ENCODE measurements at regions not wholly inside any gene's neighbourhood (a gene's known extent, or its start where the extent isn't known, plus 50 kb on each side); places are given as distances from the start of the nearest gene placed in this dataset.
"Not testable (repeated sequence)": the region's sequence is repeated elsewhere in the genome, so short reads cannot be mapped to it uniquely, and the experiment has no call there.

DNA sequence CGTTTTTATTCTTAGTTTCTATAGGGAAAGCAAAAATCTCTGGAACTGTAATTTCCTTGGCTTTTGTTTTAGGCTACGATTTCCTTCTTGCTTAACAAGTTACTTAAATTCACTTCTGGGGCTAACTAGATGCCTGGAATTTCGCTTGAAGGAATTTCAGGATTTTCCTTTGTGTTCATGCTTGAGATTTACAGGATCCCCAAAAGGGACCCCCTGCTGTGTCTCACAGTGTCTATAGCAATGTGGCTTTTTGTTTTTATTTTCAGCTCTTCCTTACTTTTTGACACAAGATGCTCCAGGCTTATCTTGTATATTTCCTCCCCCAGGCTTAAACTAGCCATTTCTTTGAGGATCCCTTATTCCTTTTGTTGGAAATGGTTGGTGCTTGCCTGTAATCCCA is 95.5 kb upstream of the DPPA4 start:
- H3K9me3 Mint-ChIP-seq, result peaks cover 20% of the 10 kb centered on the region
- no peaks in the 10 kb centered on the region for H3K4me1 Mint-ChIP-seq
- no peak overlapping the region for H3K4me3 Mint-ChIP-seq
- no peak overlapping the region for H3K27ac Mint-ChIP-seq
- H3K36me3 Mint-ChIP-seq, result no peaks in the 10 kb centered on the region
- peaks cover 2% of the 10 kb centered on the region for H3K27me3 Mint-ChIP-seq (ENCODE audit: low read depth)
- DNase-seq (ENCODE audit: low spot score in 2 of 2, unreplicated experiment in 2 of 2), result no peak
- TF ChIP-seq, protein P1, sequence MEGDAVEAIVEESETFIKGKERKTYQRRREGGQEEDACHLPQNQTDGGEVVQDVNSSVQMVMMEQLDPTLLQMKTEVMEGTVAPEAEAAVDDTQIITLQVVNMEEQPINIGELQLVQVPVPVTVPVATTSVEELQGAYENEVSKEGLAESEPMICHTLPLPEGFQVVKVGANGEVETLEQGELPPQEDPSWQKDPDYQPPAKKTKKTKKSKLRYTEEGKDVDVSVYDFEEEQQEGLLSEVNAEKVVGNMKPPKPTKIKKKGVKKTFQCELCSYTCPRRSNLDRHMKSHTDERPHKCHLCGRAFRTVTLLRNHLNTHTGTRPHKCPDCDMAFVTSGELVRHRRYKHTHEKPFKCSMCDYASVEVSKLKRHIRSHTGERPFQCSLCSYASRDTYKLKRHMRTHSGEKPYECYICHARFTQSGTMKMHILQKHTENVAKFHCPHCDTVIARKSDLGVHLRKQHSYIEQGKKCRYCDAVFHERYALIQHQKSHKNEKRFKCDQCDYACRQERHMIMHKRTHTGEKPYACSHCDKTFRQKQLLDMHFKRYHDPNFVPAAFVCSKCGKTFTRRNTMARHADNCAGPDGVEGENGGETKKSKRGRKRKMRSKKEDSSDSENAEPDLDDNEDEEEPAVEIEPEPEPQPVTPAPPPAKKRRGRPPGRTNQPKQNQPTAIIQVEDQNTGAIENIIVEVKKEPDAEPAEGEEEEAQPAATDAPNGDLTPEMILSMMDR (IDR thresholded peaks at IDR 0.05; ENCODE audit: unreplicated experiment), result no peak

GRCh38 chr3:109430911-109431563 is 93.7 kb upstream of the DPPA4 start:
- Mint-ChIP-seq H3K27me3 (ENCODE audit: low read depth) (peaks cover 2% of the 10 kb centered on the region), H3K9me3 (peaks cover 33% of the 10 kb centered on the region), H3K4me1 (no peaks in the 10 kb centered on the region), H3K27ac (no peak overlapping the region), H3K4me3 (no peak overlapping the region), H3K36me3 (peaks cover 7% of the 10 kb centered on the region)
- TF ChIP-seq, protein P1 (IDR thresholded peaks at IDR 0.05; ENCODE audit: unreplicated experiment), result no peak
- no peak for DNase-seq (ENCODE audit: low spot score in 2 of 2, unreplicated experiment in 2 of 2)

DNA sequence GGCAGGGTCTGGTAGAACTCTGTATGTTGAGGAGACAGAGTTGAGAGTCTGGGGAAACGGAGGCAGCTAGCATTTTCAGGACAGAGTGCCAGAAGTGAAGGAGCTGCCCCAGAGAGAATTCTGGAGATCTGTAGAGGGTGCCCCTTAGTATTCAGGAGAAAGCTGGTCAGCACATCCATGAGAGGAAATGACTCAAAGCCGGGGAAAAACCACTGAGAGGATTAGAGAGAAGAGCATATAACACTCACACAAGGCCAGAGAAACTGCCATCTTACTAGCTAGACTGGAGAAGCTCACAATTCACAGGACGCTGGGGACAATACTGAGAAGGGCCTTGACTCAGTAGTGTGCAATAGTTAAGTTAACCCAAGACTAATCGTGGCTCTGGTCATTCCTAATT is 75.7 kb upstream of the DPPA4 start:
- no peak for DNase-seq (ENCODE audit: low spot score in 2 of 2, unreplicated experiment in 2 of 2)
- TF ChIP-seq, protein P1 (IDR thresholded peaks at IDR 0.05; ENCODE audit: unreplicated experiment), result no peak
- peaks cover 3% of the 10 kb centered on the region for H3K9me3 Mint-ChIP-seq
- H3K4me1 Mint-ChIP-seq, result no peaks in the 10 kb centered on the region
- H3K27me3 Mint-ChIP-seq (ENCODE audit: low read depth), result no peaks in the 10 kb centered on the region
- H3K36me3 Mint-ChIP-seq, result no peaks in the 10 kb centered on the region
- no peak overlapping the region for H3K4me3 Mint-ChIP-seq
- H3K27ac Mint-ChIP-seq, result no peak overlapping the region

- TF ChIP-seq, protein P1 (IDR thresholded peaks at IDR 0.05; ENCODE audit: unreplicated experiment), result no peak
- no peak overlapping the region for H3K4me3 Mint-ChIP-seq
Observed at GRCh38 chr3:109411547-109411946, 74.2 kb upstream of the DPPA4 start.

GRCh38 chr3:109396806-109397205 is 59.5 kb upstream of the DPPA4 start:
- Mint-ChIP-seq H3K27me3 (ENCODE audit: low read depth) (no peaks in the 10 kb centered on the region), H3K27ac (peak overlapping the region; percentile 74), H3K4me3 (no peak overlapping the region), H3K9me3 (no peaks in the 10 kb centered on the region), H3K36me3 (no peaks in the 10 kb centered on the region), H3K4me1 (peaks cover 6% of the 10 kb centered on the region)
- no peak for DNase-seq (ENCODE audit: low spot score in 2 of 2, unreplicated experiment in 2 of 2)
- TF ChIP-seq, protein P1 (IDR thresholded peaks at IDR 0.05; ENCODE audit: unreplicated experiment), result no peak

More at GRCh38 chr3:109411547-109411946, 74.2 kb upstream of the DPPA4 start:
- H3K27ac Mint-ChIP-seq, result no peak overlapping the region
- no peaks in the 10 kb centered on the region for H3K27me3 Mint-ChIP-seq (ENCODE audit: low read depth)
- no peaks in the 10 kb centered on the region for H3K4me1 Mint-ChIP-seq
- DNase-seq (ENCODE audit: low spot score in 2 of 2, unreplicated experiment in 2 of 2), result no peak
- H3K9me3 Mint-ChIP-seq, result peaks cover 11% of the 10 kb centered on the region
- H3K36me3 Mint-ChIP-seq, result no peaks in the 10 kb centered on the region

DNA sequence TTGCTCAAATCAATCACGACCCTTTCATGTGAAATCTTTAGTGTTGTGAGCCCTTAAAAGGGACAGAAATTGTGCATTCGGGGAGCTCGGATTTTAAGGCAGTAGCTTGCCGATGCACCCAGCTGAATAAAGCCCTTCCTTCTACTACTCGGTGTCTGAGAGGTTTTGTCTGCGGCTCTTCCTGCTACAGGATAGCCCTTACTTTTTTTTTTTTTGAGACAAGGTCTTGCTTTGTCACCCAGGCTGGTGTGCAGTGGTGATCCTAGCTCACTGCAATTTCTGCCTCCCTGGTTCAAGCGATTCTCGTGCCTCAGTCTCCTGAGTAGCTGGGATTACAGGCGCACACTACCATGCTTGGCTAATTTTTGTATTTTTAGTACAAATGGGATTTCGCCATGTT is 56.4 kb upstream of the DPPA4 start:
- H3K4me3 Mint-ChIP-seq; H3K27me3 Mint-ChIP-seq (ENCODE audit: low read depth); H3K27ac Mint-ChIP-seq; H3K9me3 Mint-ChIP-seq; H3K4me1 Mint-ChIP-seq; H3K36me3 Mint-ChIP-seq; DNase-seq (ENCODE audit: low spot score in 2 of 2, unreplicated experiment in 2 of 2): not testable (repeated sequence)
